ENCODE measurements at regions not wholly inside any gene's neighbourhood (a gene's known extent, or its start where the extent isn't known, plus 50 kb on each side); places are given as distances from the start of the nearest gene placed in this dataset.

DNA sequence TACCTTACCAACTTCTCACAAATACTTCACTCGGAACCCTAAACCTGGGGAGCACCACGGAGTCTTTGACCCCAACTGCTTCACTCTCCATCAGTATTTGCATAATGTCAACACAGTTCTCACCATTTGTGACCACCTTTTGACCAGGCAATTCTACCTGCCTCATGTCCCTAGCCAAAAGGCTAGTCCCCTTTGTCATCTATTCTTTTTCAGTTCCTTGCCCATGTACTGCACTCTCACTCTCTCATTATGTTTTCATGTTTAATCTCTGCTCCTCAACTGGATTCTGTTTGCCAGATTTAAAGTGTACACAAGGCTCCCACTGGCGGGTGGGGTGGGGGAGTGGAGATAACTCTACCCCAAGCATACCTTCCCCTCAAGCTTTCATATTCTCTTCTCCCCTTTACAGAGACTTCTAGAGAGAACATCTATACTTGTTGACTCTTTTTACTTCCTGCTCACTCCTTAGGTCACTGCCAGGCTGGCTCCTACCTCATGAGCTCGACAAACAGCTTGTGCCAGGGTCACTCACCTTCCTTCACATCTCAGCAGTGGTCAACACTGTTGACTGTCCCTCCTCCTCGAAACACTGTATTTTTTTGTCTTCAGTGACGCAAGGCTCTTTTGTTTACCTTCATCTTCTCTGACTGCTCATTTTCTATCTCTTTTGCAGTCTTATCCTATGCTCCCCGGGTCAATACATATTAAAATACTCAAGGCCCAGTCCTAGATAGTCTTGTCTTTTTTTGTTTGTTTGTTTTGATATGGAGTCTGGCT, 88.7 kb upstream of the MAP4K3 start:
- TF ChIP-seq GATA3 (IDR thresholded peaks at IDR 0.05; ENCODE audit: low read depth, low read length): no peak
- no peak for TF ChIP-seq GATA2 (IDR thresholded peaks at IDR 0.05; ENCODE audit: low read depth, low read length)
